ENCODE measurements at regions not wholly inside any gene's neighbourhood (a gene's known extent, or its start where the extent isn't known, plus 50 kb on each side); places are given as distances from the start of the nearest gene placed in this dataset.

GRCh38 chr6:27161946-27162603 lies 85.4 kb upstream of the PRSS16 start:
- no peak for TF ChIP-seq FOXK2 (IDR thresholded peaks at IDR 0.05)
- peak; percentile 35; the same call in 1 of the 2 replicates for TF ChIP-seq ELF4 (IDR thresholded peaks at IDR 0.05)
- TF ChIP-seq SP1 (IDR thresholded peaks at IDR 0.05): no peak
- TF ChIP-seq ZNF384 (IDR thresholded peaks at IDR 0.05): no peak
- no peak for TF ChIP-seq FOXA1 (IDR thresholded peaks at IDR 0.05)
- TF ChIP-seq TARDBP (IDR thresholded peaks at IDR 0.05): no peak
- no peak for TF ChIP-seq NFRKB (IDR thresholded peaks at IDR 0.05)
- TF ChIP-seq FOXM1 (IDR thresholded peaks at IDR 0.05; ENCODE audit: borderline replicate concordance): no peak
- TF ChIP-seq ARNT (IDR thresholded peaks at IDR 0.05): no peak
- no peak for TF ChIP-seq SUZ12 (IDR thresholded peaks at IDR 0.05)
- no peak for TF ChIP-seq BHLHE40 (IDR thresholded peaks at IDR 0.05; ENCODE audit: borderline replicate concordance)
- no peak for TF ChIP-seq L3MBTL2 (conservative IDR thresholded peaks at IDR 0.05)
- no peak for TF ChIP-seq HDGF (IDR thresholded peaks at IDR 0.05; ENCODE audit: borderline replicate concordance)
